DND-41 (cell line): ENCODE measurements at regions not wholly inside any gene's neighbourhood (a gene's known extent, or its start where the extent isn't known, plus 50 kb on each side); places are given as distances from the start of the nearest gene placed in this dataset.

ENCODE experiments used
- ATAC-seq: fragments of 200-7000 bp; cut with Tn5 transposase; 3 replicates; pipeline ENCODE4 v1.9.1; 2021; ENCODE audit warnings: low read depth; ENCODE audit not compliant: insufficient read depth
- DNase-seq: peaks from one replicate; pipeline ENCODE4 v3.0.0-alpha.2; 2020
- H2AFZ ChIP-seq: 2 replicates; pipeline ENCODE4 v1.6.0; 2012; ENCODE audit warnings: low read depth, low read length
- H3K27ac ChIP-seq: 2 replicates; pipeline ENCODE4 v1.5.1; 2012; ENCODE audit warnings: low read length, inconsistent platforms
- H3K27me3 ChIP-seq: fragments of 200-600 bp; sonication (generic); 2 replicates; pipeline ENCODE4 v1.6.0; 2012; ENCODE audit warnings: low read length, mild to moderate bottlenecking, inconsistent platforms; ENCODE audit not compliant: insufficient read depth, poor library complexity
- H3K36me3 ChIP-seq: 2 replicates; pipeline ENCODE4 v1.5.1; 2012; ENCODE audit warnings: low read length, inconsistent platforms; ENCODE audit not compliant: insufficient read depth
- H3K4me1 ChIP-seq: 2 replicates; pipeline ENCODE4 v1.5.1; 2012; ENCODE audit warnings: mild to moderate bottlenecking, low read length; ENCODE audit not compliant: insufficient read depth
- H3K4me2 ChIP-seq: 2 replicates; pipeline ENCODE4 v1.6.0; 2012; ENCODE audit warnings: mild to moderate bottlenecking, moderate library complexity, low read length, inconsistent platforms; ENCODE audit not compliant: insufficient read depth
- H3K4me3 ChIP-seq, 2 experiments: fragments of 200-600 bp in 1 of 2; shearing (Covaris generic) in 1 of 2; 2 replicates each; pipeline ENCODE4 v1.5.1; 2012 to 2016; ENCODE audit warnings: inconsistent platforms in 2 of 2, low read length in 2 of 2, mild to moderate bottlenecking in 2 of 2, low read depth in 1 of 2, moderate library complexity in 1 of 2
- H3K79me2 ChIP-seq: 2 replicates; pipeline ENCODE4 v1.6.0; 2012; ENCODE audit warnings: low read length, inconsistent platforms; ENCODE audit not compliant: insufficient read depth
- H3K9ac ChIP-seq: 2 replicates; pipeline ENCODE4 v1.6.0; 2012; ENCODE audit warnings: low read depth, mild to moderate bottlenecking, inconsistent platforms, low read length, moderate library complexity
- H3K9me3 ChIP-seq: 2 replicates; pipeline ENCODE4 v1.5.1; 2012; ENCODE audit warnings: low read length, moderate library complexity, mild to moderate bottlenecking, inconsistent platforms; ENCODE audit not compliant: insufficient read depth, severe bottlenecking
- H4K20me1 ChIP-seq: 2 replicates; pipeline ENCODE4 v1.6.0; 2012; ENCODE audit warnings: low read length; ENCODE audit not compliant: insufficient read depth
- EZH2 ChIP-seq: IDR thresholded peaks from 3 replicates; pipeline ENCODE4 v1.6.1; 2012; ENCODE audit warnings: borderline replicate concordance, low read depth, mild to moderate bottlenecking, moderate library complexity, low read length, inconsistent platforms; ENCODE audit not compliant: severe bottlenecking
- TF ChIP-seq, protein P1 (sequence below): IDR thresholded peaks from 2 replicates; pipeline ENCODE4 v1.5.1; 2012; ENCODE audit warnings: borderline replicate concordance, low read length, moderate library complexity, mild to moderate bottlenecking; ENCODE audit not compliant: poor library complexity, severe bottlenecking; ENCODE audit errors: extremely low read depth

DNA sequence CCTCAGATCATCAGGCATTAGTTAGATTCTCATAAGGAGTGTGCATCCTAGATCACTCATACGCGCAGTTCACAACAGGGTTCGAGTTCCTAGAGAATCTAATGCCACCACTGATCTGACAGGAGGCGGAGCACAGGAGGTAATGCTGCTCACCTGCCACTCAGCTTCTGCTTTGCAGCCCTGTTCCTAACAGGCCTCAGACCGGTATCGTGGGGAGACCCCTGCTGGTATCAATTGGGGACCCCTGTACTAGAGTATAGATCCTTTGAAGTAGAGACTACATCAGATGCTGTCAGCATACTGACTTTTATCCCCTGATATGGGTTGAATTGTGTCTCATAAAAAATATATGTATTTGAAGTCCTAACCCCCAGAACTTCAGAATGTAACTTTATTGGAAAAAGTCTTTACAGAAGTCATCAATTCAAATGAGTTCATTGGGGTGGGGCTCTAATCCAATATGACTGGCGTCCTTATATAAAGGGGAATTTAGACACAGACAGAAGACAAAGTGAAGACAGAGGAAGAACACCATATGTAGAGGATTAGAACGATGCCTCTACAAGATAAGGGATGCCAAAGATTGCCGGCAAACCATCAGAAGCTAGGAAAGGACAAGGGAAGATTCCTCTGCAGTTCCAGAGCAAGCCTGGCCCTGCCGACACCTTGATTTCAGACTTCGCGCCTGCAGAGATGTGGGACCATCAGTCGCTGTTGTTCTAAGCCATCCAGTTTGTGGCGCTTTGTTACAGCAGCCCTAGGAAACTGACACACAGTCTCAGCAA, 104.4 kb upstream of the BTBD3 start:
- no peaks in the 10 kb centered on the region for H3K4me1 ChIP-seq
- H3K79me2 ChIP-seq, result no peaks in the 10 kb centered on the region
- ATAC-seq (no peak), DNase-seq (no peak)
- H3K27me3 ChIP-seq, result no peaks in the 10 kb centered on the region
- no peak overlapping the region for H3K9ac ChIP-seq
- H3K4me3 ChIP-seq, result no peak overlapping the region
- TF ChIP-seq EZH2, result no peak
- TF ChIP-seq, protein P1, sequence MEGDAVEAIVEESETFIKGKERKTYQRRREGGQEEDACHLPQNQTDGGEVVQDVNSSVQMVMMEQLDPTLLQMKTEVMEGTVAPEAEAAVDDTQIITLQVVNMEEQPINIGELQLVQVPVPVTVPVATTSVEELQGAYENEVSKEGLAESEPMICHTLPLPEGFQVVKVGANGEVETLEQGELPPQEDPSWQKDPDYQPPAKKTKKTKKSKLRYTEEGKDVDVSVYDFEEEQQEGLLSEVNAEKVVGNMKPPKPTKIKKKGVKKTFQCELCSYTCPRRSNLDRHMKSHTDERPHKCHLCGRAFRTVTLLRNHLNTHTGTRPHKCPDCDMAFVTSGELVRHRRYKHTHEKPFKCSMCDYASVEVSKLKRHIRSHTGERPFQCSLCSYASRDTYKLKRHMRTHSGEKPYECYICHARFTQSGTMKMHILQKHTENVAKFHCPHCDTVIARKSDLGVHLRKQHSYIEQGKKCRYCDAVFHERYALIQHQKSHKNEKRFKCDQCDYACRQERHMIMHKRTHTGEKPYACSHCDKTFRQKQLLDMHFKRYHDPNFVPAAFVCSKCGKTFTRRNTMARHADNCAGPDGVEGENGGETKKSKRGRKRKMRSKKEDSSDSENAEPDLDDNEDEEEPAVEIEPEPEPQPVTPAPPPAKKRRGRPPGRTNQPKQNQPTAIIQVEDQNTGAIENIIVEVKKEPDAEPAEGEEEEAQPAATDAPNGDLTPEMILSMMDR, result no peak
- H2AFZ ChIP-seq, result no peak overlapping the region
- H4K20me1 ChIP-seq, result no peaks in the 10 kb centered on the region
- no peak overlapping the region for H3K4me2 ChIP-seq
- no peaks in the 10 kb centered on the region for H3K9me3 ChIP-seq
- H3K36me3 ChIP-seq, result no peaks in the 10 kb centered on the region
- no peak overlapping the region for H3K27ac ChIP-seq

DNA sequence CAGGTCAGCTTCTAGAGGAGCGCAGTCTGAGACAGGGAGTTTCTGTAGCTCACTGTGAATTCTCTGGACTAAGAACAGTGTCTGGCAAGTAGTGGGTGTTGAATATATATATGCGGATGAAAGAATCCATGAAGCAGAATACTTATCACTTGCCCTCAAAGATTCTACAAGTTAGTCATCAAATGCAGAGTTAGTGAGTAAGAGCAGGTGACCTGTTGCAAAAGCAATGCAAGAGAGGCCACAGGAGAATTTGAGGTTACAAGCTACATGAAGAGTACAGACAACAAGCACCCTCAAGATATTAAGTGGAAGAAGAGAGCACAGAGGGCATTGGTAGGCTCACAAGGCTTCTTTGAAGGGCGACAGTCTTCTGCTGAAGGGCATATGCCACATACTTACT, 103.4 kb upstream of the BTBD3 start:
- TF ChIP-seq EZH2, result no peak
- TF ChIP-seq, protein P1, result no peak
- Histone ChIP-seq H3K9ac (no peak overlapping the region), H4K20me1 (no peaks in the 10 kb centered on the region), H2AFZ (no peak overlapping the region), H3K36me3 (no peaks in the 10 kb centered on the region), H3K4me2 (no peak overlapping the region), H3K27me3 (no peaks in the 10 kb centered on the region), H3K4me3 (no peak overlapping the region), H3K4me1 (no peaks in the 10 kb centered on the region), H3K79me2 (no peaks in the 10 kb centered on the region), H3K27ac (no peak overlapping the region), H3K9me3 (no peaks in the 10 kb centered on the region)
- DNase-seq (no peak), ATAC-seq (no peak)

DNA sequence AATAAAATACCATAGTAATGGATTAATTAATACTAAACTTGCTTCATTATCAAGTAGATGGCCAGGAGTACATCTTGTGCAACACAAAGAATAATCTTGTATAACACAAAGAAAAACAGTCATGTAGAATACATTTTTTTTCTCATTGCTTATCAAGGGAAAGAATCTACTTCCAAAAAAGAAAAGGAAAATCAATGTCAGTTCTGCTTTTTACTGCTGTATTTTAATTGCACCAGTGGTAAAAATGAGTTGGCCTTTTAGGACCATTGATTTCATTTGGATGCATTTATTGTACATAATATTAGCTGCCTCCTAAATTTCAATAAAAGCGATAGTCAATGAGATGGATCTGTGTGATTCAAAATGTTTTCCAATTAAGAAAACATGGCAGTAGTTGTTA, 96.9 kb upstream of the BTBD3 start:
- Histone ChIP-seq H3K9me3 (no peaks in the 10 kb centered on the region), H4K20me1 (no peaks in the 10 kb centered on the region), H3K27me3 (no peaks in the 10 kb centered on the region), H3K4me2 (no peak overlapping the region), H3K79me2 (no peaks in the 10 kb centered on the region), H3K27ac (no peak overlapping the region), H3K9ac (no peak overlapping the region), H2AFZ (no peak overlapping the region), H3K4me3 (no peak overlapping the region), H3K36me3 (no peaks in the 10 kb centered on the region), H3K4me1 (no peaks in the 10 kb centered on the region)
- TF ChIP-seq, protein P1, result no peak
- TF ChIP-seq EZH2, result no peak
- DNase-seq, result no peak
- no peak for ATAC-seq
